Tibial nerve (tissue), 4 donors: ENCODE measurements at regions not wholly inside any gene's neighbourhood (a gene's known extent, or its start where the extent isn't known, plus 50 kb on each side); places are given as distances from the start of the nearest gene placed in this dataset.

Experiments used
- DNase-seq, 2 donors: peaks; one replicate each; pipeline ENCODE4 v3.0.0-alpha.2; 2019; ENCODE audit warnings: low spot score in 2 of 2
- H3K27ac ChIP-seq, 4 donors: fragments of 200-600 bp; sonication (generic) in 3 of 4; one replicate each; pipeline ENCODE4 v1.5.1; 2017 to 2019; ENCODE audit warnings: mild to moderate bottlenecking in 1 of 4
- H3K27me3 ChIP-seq, 2 donors: fragments of 200-600 bp; sonication (generic) in 1 of 2; one replicate each; pipeline versions ENCODE4 v1.5.1 to v1.6.0; 2017 to 2019
- H3K36me3 ChIP-seq, 3 donors: fragments of 200-600 bp; sonication (generic); one replicate each; pipeline ENCODE4 v1.5.1; 2018 to 2019
- H3K4me1 ChIP-seq, 4 donors: fragments of 200-600 bp; sonication (generic) in 3 of 4; one replicate each; pipeline ENCODE4 v1.5.1; 2017 to 2019
- H3K4me3 ChIP-seq, 4 donors: fragments of 200-600 bp; sonication (generic) in 3 of 4; one replicate each; pipeline ENCODE4 v1.5.1; 2017 to 2019; ENCODE audit warnings: mild to moderate bottlenecking in 1 of 4, moderate library complexity in 1 of 4
- H3K9me3 ChIP-seq, 4 donors: fragments of 200-600 bp; sonication (generic) in 3 of 4; one replicate each; pipeline ENCODE4 v1.5.1; 2017 to 2019
- EP300 ChIP-seq, 2 donors: sonication (generic); formaldehyde crosslinking; IDR thresholded peaks; one replicate each; pipeline ENCODE4 v1.6.1; 2017; ENCODE audit warnings: antibody characterized with exemption in 2 of 2, mild to moderate bottlenecking in 1 of 2
- POLR2A ChIP-seq, 2 donors: fragments of 450-650 bp; IDR thresholded peaks; one replicate each; pipeline ENCODE4 v1.6.1; 2017; ENCODE audit warnings: antibody characterized with exemption in 2 of 2, mild to moderate bottlenecking in 2 of 2, moderate library complexity in 2 of 2
- WGBS, 2 donors: methylation state at CpG; one replicate each; pipeline ENCODE4 v1.1.5; 2018; 5-methylcytosine and 5-hydroxymethylcytosine counted together
- TF ChIP-seq, protein P1 (sequence below), 5 experiments: fragments of 200-600 bp in 3 of 5; fragments of 450-650 bp in 2 of 5; sonication (generic) in 3 of 5; IDR thresholded peaks; one replicate each; pipeline ENCODE4 v1.5.1; 2016 to 2019; ENCODE audit warnings: antibody characterized with exemption in 5 of 5, mild to moderate bottlenecking in 3 of 5, moderate library complexity in 2 of 5

- no peaks in the 10 kb centered on the region for H3K36me3 ChIP-seq
- no peaks in the 10 kb centered on the region for H3K9me3 ChIP-seq
- DNase-seq = no peak
- 84 to 90% methylated on average over 9 to 10 of the region's 10 CpGs for WGBS, 2 donors
- no peak overlapping the region for H3K27ac ChIP-seq
- TF ChIP-seq EP300 (IDR thresholded peaks at IDR 0.05) = no peak
- TF ChIP-seq POLR2A (IDR thresholded peaks at IDR 0.05) = no peak
- TF ChIP-seq, protein P1, sequence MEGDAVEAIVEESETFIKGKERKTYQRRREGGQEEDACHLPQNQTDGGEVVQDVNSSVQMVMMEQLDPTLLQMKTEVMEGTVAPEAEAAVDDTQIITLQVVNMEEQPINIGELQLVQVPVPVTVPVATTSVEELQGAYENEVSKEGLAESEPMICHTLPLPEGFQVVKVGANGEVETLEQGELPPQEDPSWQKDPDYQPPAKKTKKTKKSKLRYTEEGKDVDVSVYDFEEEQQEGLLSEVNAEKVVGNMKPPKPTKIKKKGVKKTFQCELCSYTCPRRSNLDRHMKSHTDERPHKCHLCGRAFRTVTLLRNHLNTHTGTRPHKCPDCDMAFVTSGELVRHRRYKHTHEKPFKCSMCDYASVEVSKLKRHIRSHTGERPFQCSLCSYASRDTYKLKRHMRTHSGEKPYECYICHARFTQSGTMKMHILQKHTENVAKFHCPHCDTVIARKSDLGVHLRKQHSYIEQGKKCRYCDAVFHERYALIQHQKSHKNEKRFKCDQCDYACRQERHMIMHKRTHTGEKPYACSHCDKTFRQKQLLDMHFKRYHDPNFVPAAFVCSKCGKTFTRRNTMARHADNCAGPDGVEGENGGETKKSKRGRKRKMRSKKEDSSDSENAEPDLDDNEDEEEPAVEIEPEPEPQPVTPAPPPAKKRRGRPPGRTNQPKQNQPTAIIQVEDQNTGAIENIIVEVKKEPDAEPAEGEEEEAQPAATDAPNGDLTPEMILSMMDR (IDR thresholded peaks at IDR 0.05) = no peak
- peaks cover 0 to 17% of the 10 kb centered on the region in 2 donors for H3K27me3 ChIP-seq
- H3K4me3 ChIP-seq = no peak overlapping the region
- H3K4me1 ChIP-seq = peaks cover 0 to 9% (median 0%) of the 10 kb centered on the region in 4 donors
Observed at GRCh38 chr9:134262035-134262434, 64.2 kb upstream of the RXRA start.

DNA sequence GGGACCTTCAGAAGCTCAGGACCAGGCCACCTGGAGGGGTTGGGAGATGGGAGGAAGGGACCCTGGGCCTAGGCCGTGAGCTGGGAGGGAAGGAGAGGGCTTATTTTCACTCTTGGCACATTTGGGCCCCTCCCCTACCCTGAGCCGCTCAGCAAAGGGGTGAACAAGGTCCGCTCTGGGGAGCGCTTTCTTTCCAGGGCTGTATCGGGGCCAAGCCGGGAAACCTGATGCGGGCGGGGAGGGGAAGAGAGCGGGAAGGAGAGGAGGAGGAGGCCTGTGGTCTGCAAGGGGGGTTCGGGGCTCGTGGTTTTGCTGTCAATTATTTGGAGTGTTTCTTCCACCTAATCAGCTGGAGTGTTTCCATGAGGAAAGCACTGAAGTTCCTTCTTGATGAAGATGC lies 62.7 kb upstream of the RXRA start:
- no peak overlapping the region for H3K27ac ChIP-seq
- H3K9me3 ChIP-seq = no peaks in the 10 kb centered on the region
- WGBS, 2 donors = 20 to 33% methylated on average over 11 of the region's 11 CpGs
- no peak for TF ChIP-seq POLR2A (IDR thresholded peaks at IDR 0.05)
- TF ChIP-seq EP300 (IDR thresholded peaks at IDR 0.05) = no peak
- TF ChIP-seq, protein P1 (IDR thresholded peaks at IDR 0.05) = no peak
- H3K36me3 ChIP-seq = no peaks in the 10 kb centered on the region
- DNase-seq = no peak
- H3K27me3 ChIP-seq = peaks cover 0 to 17% of the 10 kb centered on the region in 2 donors
- peaks cover 0 to 9% (median 2%) of the 10 kb centered on the region in 4 donors for H3K4me1 ChIP-seq
- no peak overlapping the region for H3K4me3 ChIP-seq

GRCh38 chr9:134264169-134264568 lies 62.1 kb upstream of the RXRA start:
- H3K36me3 ChIP-seq = no peaks in the 10 kb centered on the region
- no peak overlapping the region for H3K4me3 ChIP-seq
- no peak for DNase-seq
- WGBS, 2 donors = 76 to 87% methylated on average over 8 to 11 of the region's 11 CpGs
- H3K9me3 ChIP-seq = no peaks in the 10 kb centered on the region
- H3K27me3 ChIP-seq = peaks cover 0 to 17% of the 10 kb centered on the region in 2 donors
- H3K4me1 ChIP-seq = peaks cover 0 to 9% (median 2%) of the 10 kb centered on the region in 4 donors
- TF ChIP-seq, protein P1 (IDR thresholded peaks at IDR 0.05) = no peak
- TF ChIP-seq POLR2A (IDR thresholded peaks at IDR 0.05) = no peak
- no peak overlapping the region for H3K27ac ChIP-seq

DNA sequence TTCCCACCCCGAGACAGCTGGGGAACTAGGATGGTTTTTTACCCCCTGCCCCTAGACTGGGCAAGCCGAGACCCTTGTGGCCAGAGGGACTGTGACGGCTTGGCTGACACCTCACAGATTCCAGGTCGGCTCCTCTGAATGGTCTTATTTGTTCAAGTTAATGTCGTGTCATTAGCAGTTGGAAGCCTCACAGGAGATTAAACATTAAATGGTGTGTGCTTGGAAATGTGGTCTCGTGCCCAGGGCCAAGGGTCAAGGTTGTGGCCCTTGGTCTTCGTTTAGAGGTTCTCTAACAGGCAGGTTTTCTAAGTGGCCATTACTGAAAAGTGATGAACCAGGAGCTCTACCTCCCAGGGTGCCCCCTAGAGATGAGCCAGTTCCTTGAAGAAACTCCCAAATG lies 61.2 kb upstream of the RXRA start:
- 69 to 76% methylated on average over 7 of the region's 7 CpGs for WGBS, 2 donors
- no peak for DNase-seq
- Histone ChIP-seq H3K36me3 (no peaks in the 10 kb centered on the region), H3K27ac (no peak overlapping the region), H3K4me1 (peaks cover 0 to 9% (median 2%) of the 10 kb centered on the region in 4 donors), H3K9me3 (no peaks in the 10 kb centered on the region), H3K4me3 (no peak overlapping the region), H3K27me3 (peaks cover 0 to 17% of the 10 kb centered on the region in 2 donors)
- TF ChIP-seq, protein P1 (IDR thresholded peaks at IDR 0.05) = no peak
- TF ChIP-seq EP300 (IDR thresholded peaks at IDR 0.05) (no peak), POLR2A (IDR thresholded peaks at IDR 0.05) (no peak)

- Histone ChIP-seq H3K4me3 (no peak overlapping the region), H3K36me3 (no peaks in the 10 kb centered on the region), H3K27me3 (peaks cover 0 to 17% of the 10 kb centered on the region in 2 donors), H3K4me1 (peaks cover 0 to 9% (median 2%) of the 10 kb centered on the region in 4 donors), H3K27ac (no peak overlapping the region), H3K9me3 (no peaks in the 10 kb centered on the region)
- TF ChIP-seq POLR2A (IDR thresholded peaks at IDR 0.05) = no peak
- DNase-seq = no peak
- 91 to 94% methylated on average over 2 of the region's 2 CpGs for WGBS, 2 donors
Observed at GRCh38 chr9:134266418-134266817, 59.8 kb upstream of the RXRA start.
